ENCODE measurements at regions not wholly inside any gene's neighbourhood (a gene's known extent, or its start where the extent isn't known, plus 50 kb on each side); places are given as distances from the start of the nearest gene placed in this dataset.

- TF ChIP-seq CTCF (IDR thresholded peaks at IDR 0.05 in 4 of 5, conservative IDR thresholded peaks at IDR 0.05 in 1 of 5): peak in 3 of 5 experiments; percentile 24 to 38 (median 29)
- TF ChIP-seq POLR2A (IDR thresholded peaks at IDR 0.05): no peak
Measured at GRCh38 chr9:107158321-107158720, 124.8 kb upstream of the RAD23B start.
